Fibroblast of lung (primary cell): ENCODE measurements at regions not wholly inside any gene's neighbourhood (a gene's known extent, or its start where the extent isn't known, plus 50 kb on each side); places are given as distances from the start of the nearest gene placed in this dataset.

Experiments used
- CTCF ChIP-seq, 2 donors: IDR thresholded peaks in 1 of 2; conservative IDR thresholded peaks in 1 of 2; 1 replicate in 1 of 2; 2 replicates in 1 of 2; pipeline ENCODE4 v1.5.1; 2011 to 2012; ENCODE audit warnings: low read length in 2 of 2, control low read depth in 1 of 2, inconsistent platforms in 1 of 2, low read depth in 1 of 2, mild to moderate bottlenecking in 1 of 2
- EZH2 ChIP-seq: IDR thresholded peaks from 2 replicates; pipeline ENCODE4 v1.5.1; 2012; ENCODE audit warnings: low read length, control low read depth, mild to moderate bottlenecking; ENCODE audit errors: missing control alignments

DNA sequence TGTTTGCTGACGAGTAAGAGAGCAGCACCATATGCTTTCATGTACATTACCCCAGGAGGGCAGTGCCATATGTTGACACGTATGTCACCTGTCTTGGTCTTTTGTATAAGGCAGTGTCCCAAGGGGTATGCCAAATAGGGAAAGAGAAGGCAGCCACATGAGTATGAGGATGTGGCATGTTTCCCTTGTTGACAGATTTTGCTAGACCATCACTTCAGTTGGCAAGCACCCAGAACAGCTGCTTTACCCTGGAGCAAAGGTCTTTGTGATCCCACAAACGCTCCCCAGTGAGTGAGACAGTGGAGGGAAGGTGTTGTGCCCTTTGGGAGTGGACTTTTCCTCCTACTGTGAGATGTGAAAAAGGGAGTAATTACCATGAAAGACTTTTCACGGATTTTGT lies 350.1 kb downstream of the ETV1 start:
- no peak for TF ChIP-seq CTCF (conservative IDR thresholded peaks at IDR 0.05 in 1 of 2, IDR thresholded peaks at IDR 0.05 in 1 of 2; ENCODE audit: low read depth in 1 of 2, low read length in 2 of 2)
- TF ChIP-seq EZH2, result no peak
